Motor neuron (in vitro differentiated cells): ENCODE measurements at regions not wholly inside any gene's neighbourhood (a gene's known extent, or its start where the extent isn't known, plus 50 kb on each side); places are given as distances from the start of the nearest gene placed in this dataset.
A peak's percentile ranks its signal among the peaks of the same experiment; 100 is the strongest.

ENCODE experiments used
- ATAC-seq, 8 experiments: fragments of 200-7000 bp; cut with Tn5 transposase; replicated peaks in 6 of 8; 2 replicates each; pipeline ENCODE4 v1.8.0; 2021; ENCODE audit warnings: mild to moderate bottlenecking in 8 of 8, moderate library complexity in 8 of 8
- H3K27ac ChIP-seq, 2 donors: fragments of 250-450 bp; sonication (Bioruptor Pico); 2 replicates each; pipeline ENCODE4 v1.9.0; 2021; ENCODE audit warnings: antibody characterized with exemption in 2 of 2, mild to moderate bottlenecking in 2 of 2, moderate library complexity in 1 of 2
- H3K4me1 ChIP-seq, 2 donors: fragments of 250-450 bp; sonication (Bioruptor Pico); replicated peaks in 1 of 2; 2 replicates each; pipeline ENCODE4 v1.6.1; 2021; ENCODE audit warnings: antibody characterized with exemption in 2 of 2, mild to moderate bottlenecking in 2 of 2, moderate library complexity in 1 of 2
- H3K4me3 ChIP-seq, 5 donors: fragments of 250-450 bp; sonication (Bioruptor Pico); 2 replicates each; pipeline ENCODE4 v1.9.0; 2021; ENCODE audit warnings: antibody characterized with exemption in 5 of 5, mild to moderate bottlenecking in 5 of 5, moderate library complexity in 4 of 5
- WGBS, 10 experiments: fragments of 450-650 bp; shearing (Covaris generic); methylation state at CpG; one replicate each; pipeline ENCODE4 v1.0.0; 2022; 5-methylcytosine and 5-hydroxymethylcytosine counted together
- in situ Hi-C, 9 experiments: fragments of 400-800 bp; cut with MboI; loops; one replicate each; pipeline ENCODE4 v1.15.0; 2021; ENCODE audit warnings: low sequenced_read_pairs in 9 of 9, low pct_unique_long_range_greater_than_20kb in 2 of 9; ENCODE audit not compliant: unreplicated experiment in 9 of 9

- Histone ChIP-seq H3K27ac (no peak overlapping the region), H3K4me1 (peaks cover 2 to 28% of the 10 kb centered on the region in 2 donors), H3K4me3 (no peak overlapping the region)
- in situ Hi-C loops: no loop called here
- 0 to 80% (median 43%) methylated on average over 1 of the region's 1 CpG; no CpG with 5 or more reads in 4 of the 10 experiments for WGBS, 10 experiments
- no peak for ATAC-seq
These were observed 534.2 kb upstream of the CDH2 start for GRCh38 chr18:28711096-28711495.

DNA sequence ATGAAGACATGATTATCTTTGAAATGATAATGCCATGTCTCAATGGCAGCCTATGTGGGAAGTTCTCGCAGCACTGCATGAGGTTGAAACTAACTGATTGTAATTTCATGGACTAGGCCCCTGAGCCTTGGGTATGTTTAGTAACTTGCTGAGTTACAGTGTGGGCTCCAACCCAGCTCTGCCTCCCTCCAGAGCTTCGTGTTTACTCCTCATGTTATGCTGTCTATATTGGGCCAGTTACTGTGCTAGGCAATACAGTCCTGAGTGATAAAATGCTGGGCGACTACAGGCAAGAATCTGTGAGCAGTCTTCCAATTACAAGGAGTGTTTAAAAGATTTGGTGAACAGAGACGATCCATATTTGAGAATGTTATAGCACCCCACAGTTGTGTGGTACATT, 530.1 kb upstream of the CDH2 start:
- ATAC-seq: peak in 1 of 8 experiments; percentile 32
- no peak overlapping the region for H3K27ac ChIP-seq

GRCh38 chr18:28706397-28706796, 529.5 kb upstream of the CDH2 start:
- H3K27ac ChIP-seq: no peak overlapping the region
- no peak overlapping the region for H3K4me3 ChIP-seq
- 40 to 100% (median 83%) methylated on average over 1 to 4 of the region's 4 CpGs for WGBS, 10 experiments
- H3K4me1 ChIP-seq: peaks cover 0 to 8% of the 10 kb centered on the region in 2 donors
- in situ Hi-C loops: no loop called here
- ATAC-seq: no peak

More for the DNA sequence above, 530.1 kb upstream of the CDH2 start:
- in situ Hi-C loops: no loop called here
- Histone ChIP-seq H3K4me1 (peaks cover 0 to 8% of the 10 kb centered on the region in 2 donors), H3K4me3 (no peak overlapping the region)
- 0 to 100% (median 78%) methylated on average over 1 to 4 of the region's 4 CpGs; no CpG with 5 or more reads in 1 of the 10 experiments for WGBS, 10 experiments

GRCh38 chr18:28705482-28705881, 528.6 kb upstream of the CDH2 start:
- peak in 5 of 8 experiments; percentile 63 to 89 (median 80) for ATAC-seq
- Histone ChIP-seq H3K27ac (no peak overlapping the region), H3K4me3 (no peak overlapping the region), H3K4me1 (peaks cover 0 to 8% of the 10 kb centered on the region in 2 donors)
- in situ Hi-C loops: no loop called here
- WGBS, 10 experiments: 0 to 83% (median 60%) methylated on average over 1 of the region's 1 CpG; no CpG with 5 or more reads in 1 of the 10 experiments

- H3K4me1 ChIP-seq: peaks cover 5 to 17% of the 10 kb centered on the region in 2 donors
- in situ Hi-C loops: no loop called here
- ATAC-seq: no peak
- H3K27ac ChIP-seq: no peak overlapping the region
- WGBS, 10 experiments: 20 to 100% (median 95%) methylated on average over 1 of the region's 1 CpG; no CpG with 5 or more reads in 2 of the 10 experiments
- H3K4me3 ChIP-seq: no peak overlapping the region
These were observed 515.4 kb upstream of the CDH2 start for GRCh38 chr18:28692337-28692736.

DNA sequence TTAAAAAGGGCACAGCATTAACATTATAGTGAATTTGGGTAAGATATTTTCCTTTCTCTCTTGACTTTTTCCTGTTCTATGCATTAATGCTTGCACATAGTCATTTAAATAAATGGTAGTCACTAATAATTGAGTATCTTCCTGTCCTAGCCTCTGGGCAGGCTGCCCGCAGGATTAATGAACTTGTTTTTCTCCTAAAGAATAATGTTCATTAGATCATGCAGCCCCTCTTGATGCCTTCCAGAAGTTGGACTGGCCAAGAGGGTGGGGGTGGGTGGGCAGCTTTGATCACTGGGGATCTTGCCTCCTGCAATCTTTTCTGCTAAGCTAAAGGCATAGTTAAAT, 514.5 kb upstream of the CDH2 start:
- in situ Hi-C loops: no loop called here
- H3K4me1 ChIP-seq: peaks cover 5 to 17% of the 10 kb centered on the region in 2 donors
- ATAC-seq: no peak
- no peak overlapping the region for H3K4me3 ChIP-seq
- 40 to 100% (median 100%) methylated on average over 1 of the region's 1 CpG; no CpG with 5 or more reads in 5 of the 10 experiments for WGBS, 10 experiments
- H3K27ac ChIP-seq: no peak overlapping the region

DNA sequence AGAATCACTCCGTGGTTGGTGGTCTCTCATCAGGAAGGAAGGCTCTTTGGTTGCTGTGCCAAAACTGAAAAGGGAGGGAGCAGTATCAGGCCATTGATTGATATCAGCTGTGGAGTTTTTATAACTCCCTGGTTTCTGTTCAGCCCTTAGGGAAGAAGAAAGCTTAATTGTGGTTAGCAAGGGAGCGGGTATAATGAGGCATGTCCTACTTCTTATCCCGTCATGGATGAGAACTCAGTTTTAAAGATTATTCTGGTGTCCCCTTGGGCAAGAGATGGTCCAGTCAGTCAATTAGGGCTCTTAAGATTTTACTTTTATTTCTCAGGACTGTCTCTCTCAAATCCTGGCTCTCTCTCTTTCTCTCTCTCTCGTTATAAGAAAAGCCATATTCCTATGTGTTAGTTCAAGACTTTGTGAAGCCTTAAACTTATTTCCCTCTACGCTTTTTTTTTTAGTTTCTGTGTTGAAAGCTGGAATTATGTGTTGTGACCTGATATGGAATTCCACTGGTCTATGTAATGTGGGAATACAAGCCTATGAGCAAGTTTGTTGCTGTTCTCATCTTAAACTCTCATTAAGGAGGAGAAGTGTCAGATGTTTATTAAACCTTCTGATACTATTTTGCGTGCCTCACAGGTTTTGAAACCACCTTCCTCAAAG, 514.0 kb upstream of the CDH2 start:
- no peak overlapping the region for H3K4me3 ChIP-seq
- H3K4me1 ChIP-seq: peaks cover 5 to 17% of the 10 kb centered on the region in 2 donors
- in situ Hi-C loops: no loop called here
- ATAC-seq: no peak
- H3K27ac ChIP-seq: no peak overlapping the region
- 7 to 100% (median 92%) methylated on average over 1 to 6 of the region's 6 CpGs for WGBS, 10 experiments

GRCh38 chr18:28690100-28690499, 513.2 kb upstream of the CDH2 start:
- 4 to 100% (median 70%) methylated on average over 1 to 5 of the region's 5 CpGs for WGBS, 10 experiments
- no peak overlapping the region for H3K27ac ChIP-seq
- ATAC-seq: no peak

DNA sequence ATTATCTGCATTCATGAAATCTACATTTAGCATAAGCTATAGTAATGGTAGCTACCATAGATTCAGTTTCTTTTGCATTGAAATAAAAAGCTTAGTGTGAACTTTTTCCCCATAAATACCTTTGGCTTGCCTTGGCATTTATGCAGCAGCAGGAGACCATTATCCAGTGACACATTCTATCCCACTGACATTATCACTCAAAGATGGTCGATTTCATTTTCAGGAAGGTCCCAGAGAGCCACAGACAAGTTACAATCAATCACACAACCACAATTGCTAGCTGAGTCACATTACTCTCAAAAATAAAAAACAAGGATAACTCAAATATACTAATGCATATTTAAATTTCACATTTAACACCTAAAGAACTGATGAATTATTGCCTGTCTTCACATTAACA, 512.7 kb upstream of the CDH2 start:
- 0 to 7% (median 0%) methylated on average over 1 of the region's 1 CpG; no CpG with 5 or more reads in 5 of the 10 experiments for WGBS, 10 experiments
- peak in 4 of 8 experiments; percentile 44 to 85 (median 72) for ATAC-seq
- no peak overlapping the region for H3K4me3 ChIP-seq
- H3K27ac ChIP-seq: no peak overlapping the region
- peaks cover 5 to 17% of the 10 kb centered on the region in 2 donors for H3K4me1 ChIP-seq
- in situ Hi-C loops: no loop called here

More at GRCh38 chr18:28690100-28690499, 513.2 kb upstream of the CDH2 start:
- Histone ChIP-seq H3K4me3 (no peak overlapping the region), H3K4me1 (peaks cover 5 to 17% of the 10 kb centered on the region in 2 donors)
- in situ Hi-C loops: no loop called here

- H3K4me1 ChIP-seq: peaks cover 6 to 8% of the 10 kb centered on the region in 2 donors
- peak in 1 of 8 experiments; percentile 75 for ATAC-seq
- H3K27ac ChIP-seq: no peak overlapping the region
- no peak overlapping the region for H3K4me3 ChIP-seq
- WGBS, 10 experiments: 0 to 90% (median 59%) methylated on average over 1 to 3 of the region's 3 CpGs
- in situ Hi-C loops: no loop called here
These were observed 507.9 kb upstream of the CDH2 start for GRCh38 chr18:28684746-28685355.

DNA sequence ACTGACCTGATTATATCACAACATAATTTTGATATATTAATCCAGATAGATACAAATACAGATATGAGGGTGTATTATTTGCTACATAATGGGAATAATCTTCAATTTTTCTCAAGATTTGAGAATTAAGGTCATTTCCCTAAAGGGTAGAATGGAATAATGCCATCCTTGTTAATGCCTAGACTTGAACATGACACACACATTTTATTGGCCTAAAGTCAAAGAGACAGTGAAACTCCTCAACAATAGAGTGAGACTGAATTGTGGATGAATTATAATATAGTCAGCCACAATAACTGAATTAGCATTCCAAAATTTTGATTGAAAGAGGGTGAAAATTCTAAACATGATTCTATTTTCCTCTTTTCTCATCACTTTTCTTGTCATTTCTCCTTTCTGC, 506.0 kb upstream of the CDH2 start:
- ATAC-seq: no peak
- no peak overlapping the region for H3K4me3 ChIP-seq
- H3K27ac ChIP-seq: no peak overlapping the region
- H3K4me1 ChIP-seq: peaks cover 0 to 6% of the 10 kb centered on the region in 2 donors
- in situ Hi-C loops: no loop called here

DNA sequence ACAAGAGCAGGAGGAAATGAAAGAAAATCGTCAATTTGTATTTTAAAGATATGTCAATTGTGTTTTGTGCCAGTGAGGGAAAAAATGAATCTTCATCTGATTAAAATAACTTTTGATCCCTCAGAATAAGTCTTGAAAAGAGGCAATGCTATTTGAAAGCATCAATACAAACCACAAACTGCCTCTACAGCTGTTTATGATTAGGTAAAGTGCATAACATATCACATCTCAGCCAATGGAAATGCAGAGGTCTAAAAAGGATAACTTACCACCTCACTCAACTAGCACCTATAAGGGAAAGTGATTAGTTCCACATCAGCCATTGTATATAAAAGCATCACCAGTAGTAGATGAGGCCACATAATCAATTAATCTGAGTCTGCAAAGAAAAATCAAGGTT, 492.2 kb upstream of the CDH2 start:
- Histone ChIP-seq H3K4me1 (peaks cover 0 to 7% of the 10 kb centered on the region in 2 donors), H3K27ac (no peak overlapping the region), H3K4me3 (no peak overlapping the region)
- WGBS, 10 experiments: 50 to 92% (median 80%) methylated on average over 1 of the region's 1 CpG; no CpG with 5 or more reads in 2 of the 10 experiments
- ATAC-seq: no peak
- in situ Hi-C loops: no loop called here

DNA sequence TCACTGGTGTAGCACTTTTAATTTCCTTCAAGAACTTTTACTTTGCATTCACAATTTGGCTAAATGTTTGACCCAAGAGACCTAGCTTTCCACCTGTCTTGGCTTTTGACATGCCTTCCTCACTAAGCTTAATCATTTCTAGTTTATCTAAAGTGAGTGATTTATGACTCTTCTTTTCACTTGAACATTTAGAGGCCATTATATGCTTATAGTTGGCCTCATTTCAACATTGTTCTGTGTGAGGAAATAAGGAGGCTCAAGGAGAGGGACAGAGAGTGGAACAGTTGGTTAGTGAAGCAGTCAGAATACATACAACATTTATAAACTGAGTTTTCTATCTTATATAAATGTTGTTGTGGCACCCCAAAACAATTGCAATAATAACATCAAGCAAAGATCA, 489.3 kb upstream of the CDH2 start:
- Histone ChIP-seq H3K4me1 (peaks cover 0 to 7% of the 10 kb centered on the region in 2 donors), H3K27ac (no peak overlapping the region), H3K4me3 (no peak overlapping the region)
- in situ Hi-C loops: no loop called here
- no peak for ATAC-seq

GRCh38 chr18:28657961-28658360, 481.0 kb upstream of the CDH2 start:
- ATAC-seq: peak in 7 of 8 experiments; percentile 32 to 100 (median 54)
- no peak overlapping the region for H3K27ac ChIP-seq
- H3K4me3 ChIP-seq: no peak overlapping the region
- H3K4me1 ChIP-seq: no peaks in the 10 kb centered on the region
- in situ Hi-C loops: no loop called here
- WGBS, 10 experiments: 0 to 100% (median 25%) methylated on average over 1 of the region's 1 CpG; no CpG with 5 or more reads in 4 of the 10 experiments
